Endothelial cell (in vitro differentiated cells): ENCODE measurements at regions not wholly inside any gene's neighbourhood (a gene's known extent, or its start where the extent isn't known, plus 50 kb on each side); places are given as distances from the start of the nearest gene placed in this dataset.

ENCODE experiments used
- DNase-seq: peaks from one replicate; pipeline ENCODE4 v3.0.0; 2021; ENCODE audit warnings: low spot score
- H3K27ac Mint-ChIP-seq: one replicate; pipeline ENCODE4 v1.8.0; 2021; ENCODE audit warnings: mixed read lengths, inconsistent platforms; ENCODE audit not compliant: unreplicated experiment
- H3K27me3 Mint-ChIP-seq: one replicate; pipeline ENCODE4 v1.8.0; 2021; ENCODE audit warnings: mild to moderate bottlenecking, moderate library complexity, mixed read lengths, inconsistent platforms; ENCODE audit not compliant: unreplicated experiment
- H3K36me3 Mint-ChIP-seq: one replicate; pipeline ENCODE4 v1.8.0; 2021; ENCODE audit warnings: mild to moderate bottlenecking, low read depth, mixed read lengths, inconsistent platforms; ENCODE audit not compliant: unreplicated experiment
- H3K4me1 Mint-ChIP-seq: one replicate; pipeline ENCODE4 v1.8.0; 2021; ENCODE audit warnings: mild to moderate bottlenecking, mixed read lengths, inconsistent platforms; ENCODE audit not compliant: unreplicated experiment
- H3K4me3 Mint-ChIP-seq: one replicate; pipeline ENCODE4 v1.8.0; 2021; ENCODE audit warnings: mild to moderate bottlenecking, mixed read lengths, inconsistent platforms; ENCODE audit not compliant: unreplicated experiment
- H3K9me3 Mint-ChIP-seq: one replicate; pipeline ENCODE4 v1.8.0; 2021; ENCODE audit warnings: mixed read lengths, inconsistent platforms; ENCODE audit not compliant: unreplicated experiment
- CTCF ChIP-seq: fragments of 200-600 bp; sonication (generic); IDR thresholded peaks from one replicate; pipeline ENCODE4 v1.5.0; 2021; ENCODE audit warnings: antibody characterized with exemption; ENCODE audit not compliant: unreplicated experiment

- H3K4me3 Mint-ChIP-seq: no peak overlapping the region
- DNase-seq: no peak
- no peaks in the 10 kb centered on the region for H3K9me3 Mint-ChIP-seq
- no peak for TF ChIP-seq CTCF
- H3K27ac Mint-ChIP-seq: no peak overlapping the region
- H3K27me3 Mint-ChIP-seq: no peaks in the 10 kb centered on the region
- H3K4me1 Mint-ChIP-seq: no peaks in the 10 kb centered on the region
- no peaks in the 10 kb centered on the region for H3K36me3 Mint-ChIP-seq
Observed at GRCh38 chr6:91572878-91573277, 986.0 kb upstream of the MAP3K7 start.

- DNase-seq: no peak
- no peaks in the 10 kb centered on the region for H3K36me3 Mint-ChIP-seq
- H3K27me3 Mint-ChIP-seq: no peaks in the 10 kb centered on the region
- no peak overlapping the region for H3K4me3 Mint-ChIP-seq
- H3K9me3 Mint-ChIP-seq: no peaks in the 10 kb centered on the region
- no peaks in the 10 kb centered on the region for H3K4me1 Mint-ChIP-seq
- TF ChIP-seq CTCF: no peak
- H3K27ac Mint-ChIP-seq: no peak overlapping the region
Observed at GRCh38 chr6:91569071-91569470, 982.2 kb upstream of the MAP3K7 start.

GRCh38 chr6:91566467-91566866 lies 979.6 kb upstream of the MAP3K7 start:
- H3K36me3 Mint-ChIP-seq: no peaks in the 10 kb centered on the region
- DNase-seq: no peak
- H3K27me3 Mint-ChIP-seq: no peaks in the 10 kb centered on the region
- H3K4me3 Mint-ChIP-seq: no peak overlapping the region
- no peak overlapping the region for H3K27ac Mint-ChIP-seq
- H3K9me3 Mint-ChIP-seq: no peaks in the 10 kb centered on the region
- no peaks in the 10 kb centered on the region for H3K4me1 Mint-ChIP-seq
- TF ChIP-seq CTCF: no peak

GRCh38 chr6:91565207-91565606 lies 978.3 kb upstream of the MAP3K7 start:
- Mint-ChIP-seq H3K36me3 (no peaks in the 10 kb centered on the region), H3K4me1 (no peaks in the 10 kb centered on the region), H3K27ac (no peak overlapping the region), H3K9me3 (no peaks in the 10 kb centered on the region), H3K27me3 (no peaks in the 10 kb centered on the region), H3K4me3 (no peak overlapping the region)
- no peak for DNase-seq
- TF ChIP-seq CTCF: no peak

GRCh38 chr6:91562955-91563354 lies 976.1 kb upstream of the MAP3K7 start:
- no peak for DNase-seq
- no peaks in the 10 kb centered on the region for H3K27me3 Mint-ChIP-seq
- H3K36me3 Mint-ChIP-seq: no peaks in the 10 kb centered on the region
- no peaks in the 10 kb centered on the region for H3K4me1 Mint-ChIP-seq
- H3K27ac Mint-ChIP-seq: no peak overlapping the region
- no peaks in the 10 kb centered on the region for H3K9me3 Mint-ChIP-seq
- H3K4me3 Mint-ChIP-seq: no peak overlapping the region
- TF ChIP-seq CTCF: no peak
